ENCODE measurements at regions not wholly inside any gene's neighbourhood (a gene's known extent, or its start where the extent isn't known, plus 50 kb on each side); places are given as distances from the start of the nearest gene placed in this dataset.
"Not testable (repeated sequence)": the region's sequence is repeated elsewhere in the genome, so short reads cannot be mapped to it uniquely, and the experiment has no call there.

GRCh38 chr10:42177793-42178689 is 460.3 kb downstream of the ZNF33B start:
- H3K9me3 ChIP-seq (ENCODE audit: control insufficient read depth, insufficient read depth, low read length); H3K36me3 ChIP-seq (ENCODE audit: control insufficient read depth, insufficient read depth, low read length); H4K91ac ChIP-seq (ENCODE audit: insufficient read depth, low read depth, low read length); H3K4me3 ChIP-seq (ENCODE audit: insufficient read depth, low read depth, low read length); H3K23ac ChIP-seq (ENCODE audit: low read depth, low read length); H3K9ac ChIP-seq (ENCODE audit: low read depth, low read length); H4K20me1 ChIP-seq (ENCODE audit: insufficient read depth, low read length); H2BK120ac ChIP-seq (ENCODE audit: low read depth, low read length); in situ Hi-C loops (cut with MboI; ENCODE audit: low sequenced_read_pairs); H3K9me1 ChIP-seq (ENCODE audit: insufficient read depth, low read length); H2AK9ac ChIP-seq (replicated peaks; ENCODE audit: low read depth, low read length, poor library complexity); H3K27ac ChIP-seq (ENCODE audit: insufficient read depth, low read length); H3K56ac ChIP-seq (ENCODE audit: extremely low read depth, insufficient read depth, low read length); H3K18ac ChIP-seq (ENCODE audit: low read depth, low read length); CTCF ChIA-PET; BruUV-seq (replicated peaks); dilution Hi-C loops (cut with HindIII; ENCODE audit: low sequenced_read_pairs, unreplicated experiment); H3K4ac ChIP-seq (ENCODE audit: low read depth, low read length); H2BK20ac ChIP-seq (ENCODE audit: low read depth, low read length); H3K27me3 ChIP-seq (ENCODE audit: control insufficient read depth, insufficient read depth, low read length); POLR2A ChIA-PET (ENCODE audit: unreplicated experiment); H2AFZ ChIP-seq (replicated peaks; ENCODE audit: low read length, poor library complexity); H4K5ac ChIP-seq (ENCODE audit: low read depth, low read length); H2BK5ac ChIP-seq (ENCODE audit: low read depth, low read length, poor library complexity, severe bottlenecking); H2AK5ac ChIP-seq (ENCODE audit: low read depth, low read length); H3K14ac ChIP-seq (replicated peaks; ENCODE audit: low read depth, low read length); H3K79me1 ChIP-seq (ENCODE audit: low read depth in 1 of 2, low read length in 2 of 2); ATAC-seq (ENCODE audit: low read depth); H3K4me1 ChIP-seq (ENCODE audit: control insufficient read depth, insufficient read depth, low read length); H3K4me2 ChIP-seq (ENCODE audit: low read depth, low read length); H4K8ac ChIP-seq (ENCODE audit: low read depth in 2 of 2, low read length in 2 of 2); H2BK15ac ChIP-seq (ENCODE audit: low read depth, low read length): not testable (repeated sequence)
- peak; percentile 41 for TF ChIP-seq CTCF (conservative IDR thresholded peaks at IDR 0.05; ENCODE audit: low read depth, low read length)
- peak; percentile 38 for TF ChIP-seq RAD21 (IDR thresholded peaks at IDR 0.05; ENCODE audit: low read length)
- intact Hi-C loops (cut with micrococcal nuclease): loop anchor here (10.0 kb wide), 1 partner anchor 687 kb away; no protein-coding TSS in a partner anchor
- WGBS, 2 experiments (ENCODE audit: extremely low coverage in 2 of 2, insufficient read length in 1 of 2): no CpG with 5 or more reads among the region's 30 CpGs
- peak; percentile 42 for DNase-seq
